CD4-positive, alpha-beta memory T cell (primary cell): ENCODE measurements at regions not wholly inside any gene's neighbourhood (a gene's known extent, or its start where the extent isn't known, plus 50 kb on each side); places are given as distances from the start of the nearest gene placed in this dataset.

Source experiments
- CTCF ChIA-PET: fragments of 350-600 bp; sonication (Branson Sonifier 250); formaldehyde crosslinking; loops from one replicate; lab custom pipeline; 2021; ENCODE audit warnings: inconsistent platforms; ENCODE audit not compliant: partially characterized antibody; lab: Charles Lee
- POLR2A ChIA-PET: fragments of 350-600 bp; sonication (Branson Sonifier 250); formaldehyde crosslinking; loops from one replicate; lab custom pipeline; 2021; ENCODE audit not compliant: partially characterized antibody; lab: Charles Lee
- DNase-seq, 5 donors: peaks; one replicate each; pipeline versions ENCODE4 v3.0.0 to v3.0.0-alpha.2; 2020 to 2022; ENCODE audit warnings: mixed read lengths in 1 of 5
- H3K27ac ChIP-seq: one replicate; pipeline ENCODE4 v1.7.0; 2013; ENCODE audit warnings: low read depth, low read length
- H3K27me3 ChIP-seq: 2 replicates; pipeline ENCODE4 v1.7.0; 2013; ENCODE audit warnings: mild to moderate bottlenecking, low read length, moderate library complexity; ENCODE audit not compliant: insufficient read depth
- H3K36me3 ChIP-seq: 2 replicates; pipeline ENCODE4 v1.7.0; 2013; ENCODE audit warnings: mild to moderate bottlenecking, low read length, moderate library complexity; ENCODE audit not compliant: insufficient read depth
- H3K4me1 ChIP-seq: 2 replicates; pipeline ENCODE4 v1.7.0; 2013; ENCODE audit warnings: mild to moderate bottlenecking, low read length, moderate library complexity; ENCODE audit not compliant: insufficient read depth
- H3K4me3 ChIP-seq, 2 donors: one replicate each; pipeline ENCODE4 v1.7.0; 2013; ENCODE audit warnings: low read length in 2 of 2, mild to moderate bottlenecking in 1 of 2
- H3K9me3 ChIP-seq, 2 donors: one replicate each; pipeline ENCODE4 v1.7.0; 2013; ENCODE audit warnings: low read length in 2 of 2, control low read depth in 1 of 2; ENCODE audit not compliant: control insufficient read depth in 1 of 2
- H3K27ac Mint-ChIP-seq, 7 donors: one replicate each; pipeline ENCODE4 v1.8.0; 2020 to 2021; ENCODE audit warnings: mixed read lengths in 7 of 7, mild to moderate bottlenecking in 6 of 7, inconsistent platforms in 3 of 7, moderate library complexity in 3 of 7
- H3K27me3 Mint-ChIP-seq, 2 donors: one replicate each; pipeline ENCODE4 v1.8.0; 2020 to 2021; ENCODE audit warnings: mixed read lengths in 2 of 2
- H3K36me3 Mint-ChIP-seq, 2 donors: one replicate each; pipeline ENCODE4 v1.8.0; 2020 to 2021; ENCODE audit warnings: mixed read lengths in 2 of 2, inconsistent platforms in 1 of 2, mild to moderate bottlenecking in 1 of 2
- H3K4me1 Mint-ChIP-seq, 4 donors: one replicate each; pipeline ENCODE4 v1.8.0; 2020 to 2021; ENCODE audit warnings: mixed read lengths in 4 of 4, mild to moderate bottlenecking in 1 of 4
- H3K4me3 Mint-ChIP-seq, 8 donors: one replicate each; pipeline ENCODE4 v1.8.0; 2020 to 2021; ENCODE audit warnings: mixed read lengths in 8 of 8, mild to moderate bottlenecking in 7 of 8, moderate library complexity in 6 of 8, inconsistent platforms in 3 of 8
- H3K9me3 Mint-ChIP-seq, 8 donors: one replicate each; pipeline ENCODE4 v1.8.0; 2020 to 2021; ENCODE audit warnings: mixed read lengths in 8 of 8, mild to moderate bottlenecking in 5 of 8, inconsistent platforms in 3 of 8, moderate library complexity in 1 of 8
- intact Hi-C: fragments of 100-400 bp; cut with micrococcal nuclease; formaldehyde crosslinking; loops from one replicate; pipeline ENCODE4 v1.15.1; 2023

DNA sequence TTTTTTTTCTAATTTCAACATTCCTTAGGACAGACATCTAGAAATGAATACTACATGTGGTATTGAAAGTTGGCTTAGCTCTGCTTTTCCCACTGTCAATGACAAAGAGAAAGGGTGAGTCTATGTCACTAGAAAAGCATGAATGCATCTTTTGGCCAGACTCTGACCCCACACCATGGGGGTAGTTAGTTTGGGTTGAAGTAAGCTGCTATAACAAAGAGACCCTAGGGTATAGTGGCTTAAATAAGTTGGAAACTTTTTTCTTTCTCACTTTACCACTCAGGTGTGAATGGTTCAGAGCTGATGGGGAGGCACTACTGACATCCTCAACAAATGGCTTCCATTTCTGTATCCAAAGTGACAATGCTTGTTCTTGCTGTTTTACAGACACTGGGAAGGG, 161.5 kb downstream of the DLEU7 start:
- H3K9me3 ChIP-seq = no peaks in the 10 kb centered on the region
- intact Hi-C loops = no loop called here
- Mint-ChIP-seq H3K4me3 (no peak overlapping the region), H3K27ac (no peak overlapping the region), H3K36me3 (no peaks in the 10 kb centered on the region), H3K4me1 (peaks cover 6 to 21% (median 9%) of the 10 kb centered on the region in 4 donors), H3K27me3 (peaks cover 2 to 4% of the 10 kb centered on the region in 2 donors), H3K9me3 (no peaks in the 10 kb centered on the region)
- DNase-seq = no peak
- no peak overlapping the region for H3K27ac ChIP-seq
- H3K4me3 ChIP-seq = no peak overlapping the region
- no peaks in the 10 kb centered on the region for H3K27me3 ChIP-seq
- H3K36me3 ChIP-seq = no peaks in the 10 kb centered on the region
- ChIA-PET CTCF (no interaction called here), POLR2A (no interaction called here)
- H3K4me1 ChIP-seq = no peaks in the 10 kb centered on the region

DNA sequence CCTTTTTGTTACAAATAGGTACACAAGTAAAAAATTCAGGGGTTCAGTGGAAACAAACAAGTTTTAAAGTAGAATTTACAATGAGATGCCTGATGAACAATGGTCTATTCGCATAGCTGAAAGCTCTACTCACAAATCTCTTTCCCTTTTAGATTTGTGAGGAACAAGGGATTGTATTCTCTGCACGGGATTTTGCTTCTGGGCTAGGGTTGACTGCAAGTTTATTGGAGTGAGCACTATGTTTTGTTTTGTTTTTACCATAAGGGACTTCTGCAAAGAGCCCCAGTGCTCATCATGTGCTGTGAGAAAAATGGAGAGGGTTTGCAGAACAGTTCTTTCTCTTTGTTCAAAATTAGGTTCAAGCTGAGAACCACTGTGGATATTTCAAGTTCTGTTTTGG, 160.5 kb downstream of the DLEU7 start:
- no peak for DNase-seq

DNA sequence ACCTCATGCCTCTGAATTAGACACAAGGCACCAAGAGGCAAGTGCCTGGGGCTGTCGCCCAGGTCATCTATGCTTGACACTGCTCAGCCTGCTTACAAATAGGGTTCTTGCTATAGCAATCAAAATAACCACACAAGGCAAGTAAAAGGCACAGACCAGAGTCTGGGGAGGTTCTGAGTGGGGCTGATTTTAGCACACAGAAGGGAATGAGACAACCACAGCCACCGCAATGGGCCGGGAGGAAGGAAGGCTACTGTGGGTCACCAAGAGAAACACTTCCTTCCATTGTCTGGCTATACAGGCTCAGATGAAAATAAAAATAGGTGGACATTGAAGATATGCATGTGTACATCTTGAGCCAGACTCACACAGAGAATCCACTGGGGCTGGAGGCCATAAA, 159.1 kb downstream of the DLEU7 start:
- no peak for DNase-seq
- Mint-ChIP-seq H3K27me3 (peaks cover 2 to 4% of the 10 kb centered on the region in 2 donors), H3K9me3 (no peaks in the 10 kb centered on the region), H3K27ac (peak overlapping the region in 1 of 7 donors; percentile 58), H3K36me3 (no peaks in the 10 kb centered on the region), H3K4me3 (no peak overlapping the region), H3K4me1 (peaks cover 6 to 22% (median 11%) of the 10 kb centered on the region in 4 donors)
- ChIA-PET CTCF (no interaction called here), POLR2A (no interaction called here)
- Histone ChIP-seq H3K9me3 (no peaks in the 10 kb centered on the region), H3K27ac (no peak overlapping the region), H3K4me1 (no peaks in the 10 kb centered on the region), H3K27me3 (no peaks in the 10 kb centered on the region), H3K4me3 (no peak overlapping the region), H3K36me3 (no peaks in the 10 kb centered on the region)
- intact Hi-C loops = no loop called here

More for the DNA sequence above, 160.5 kb downstream of the DLEU7 start:
- Histone ChIP-seq H3K27me3 (no peaks in the 10 kb centered on the region), H3K4me1 (no peaks in the 10 kb centered on the region), H3K9me3 (no peaks in the 10 kb centered on the region), H3K27ac (no peak overlapping the region), H3K36me3 (no peaks in the 10 kb centered on the region), H3K4me3 (no peak overlapping the region)
- Mint-ChIP-seq H3K4me1 (peaks cover 6 to 22% (median 11%) of the 10 kb centered on the region in 4 donors), H3K27me3 (peaks cover 2 to 4% of the 10 kb centered on the region in 2 donors), H3K9me3 (no peaks in the 10 kb centered on the region), H3K27ac (no peak overlapping the region), H3K36me3 (no peaks in the 10 kb centered on the region), H3K4me3 (no peak overlapping the region)
- CTCF ChIA-PET = interaction anchor here (0.6 to 1.1 kb wide), 2 partner anchors 17 to 231 kb away, joined by 3 read pairs; no protein-coding TSS in a partner anchor
- intact Hi-C loops = no loop called here
- POLR2A ChIA-PET = no interaction called here

DNA sequence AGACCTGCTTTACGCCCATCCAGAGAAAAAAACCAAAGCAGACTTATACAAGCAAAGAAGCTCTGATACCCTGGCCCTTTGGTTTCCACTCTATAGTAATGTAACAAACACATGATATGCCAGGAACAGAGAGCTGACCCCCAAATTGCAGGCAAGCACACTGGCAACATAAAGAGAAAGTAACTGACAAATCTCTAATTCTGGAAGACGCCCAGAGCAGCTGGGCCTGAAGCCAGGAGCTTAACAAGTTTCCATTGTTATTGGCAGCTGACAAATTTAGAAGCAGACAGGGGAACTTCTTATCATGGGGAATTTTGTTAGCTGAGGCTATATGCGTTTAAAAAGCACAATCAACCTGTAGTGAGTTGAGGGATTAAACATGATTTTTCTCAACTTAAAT, 158.0 kb downstream of the DLEU7 start:
- no peaks in the 10 kb centered on the region for H3K4me1 ChIP-seq
- DNase-seq = no peak
- H3K27ac Mint-ChIP-seq = no peak overlapping the region
- H3K27me3 ChIP-seq = no peaks in the 10 kb centered on the region
- CTCF ChIA-PET = interaction anchor here (1.1 to 1.6 kb wide), 3 partner anchors 12 to 226 kb away, joined by 4 read pairs; no protein-coding TSS in a partner anchor
- no peaks in the 10 kb centered on the region for H3K9me3 Mint-ChIP-seq
- no peaks in the 10 kb centered on the region for H3K36me3 ChIP-seq
- POLR2A ChIA-PET = no interaction called here
- peaks cover 6 to 22% (median 11%) of the 10 kb centered on the region in 4 donors for H3K4me1 Mint-ChIP-seq
- H3K9me3 ChIP-seq = no peaks in the 10 kb centered on the region
- H3K27ac ChIP-seq = no peak overlapping the region
- no peak overlapping the region for H3K4me3 Mint-ChIP-seq
- H3K4me3 ChIP-seq = no peak overlapping the region
- H3K36me3 Mint-ChIP-seq = no peaks in the 10 kb centered on the region
- H3K27me3 Mint-ChIP-seq = peaks cover 2 to 4% of the 10 kb centered on the region in 2 donors
- intact Hi-C loops = no loop called here

DNA sequence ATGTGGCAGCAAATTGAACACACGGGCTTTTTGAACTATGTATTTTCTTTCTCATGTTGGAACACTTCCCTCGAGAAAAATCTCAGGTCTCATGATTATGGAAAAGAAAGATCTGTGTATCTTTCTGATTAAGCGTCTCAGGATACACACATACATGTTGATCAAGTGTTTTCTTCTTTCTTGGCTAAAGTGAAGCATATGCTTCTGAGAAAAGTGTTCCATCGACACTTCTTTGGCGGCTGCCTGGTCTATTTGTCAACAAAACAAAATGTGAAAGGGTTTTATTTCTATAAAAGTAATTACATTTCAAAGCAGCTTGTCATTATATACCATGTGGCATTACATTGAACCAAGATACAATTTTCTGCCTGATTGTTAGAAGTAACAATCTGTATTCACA, 157.5 kb downstream of the DLEU7 start:
- H3K27ac ChIP-seq = no peak overlapping the region
- CTCF ChIA-PET = interaction anchor here (1.1 to 1.6 kb wide), 3 partner anchors 12 to 226 kb away, joined by 4 read pairs; no protein-coding TSS in a partner anchor
- no peak overlapping the region for H3K4me3 Mint-ChIP-seq
- no peaks in the 10 kb centered on the region for H3K4me1 ChIP-seq
- peaks cover 0 to 4% of the 10 kb centered on the region in 2 donors for H3K27me3 Mint-ChIP-seq
- no peaks in the 10 kb centered on the region for H3K36me3 Mint-ChIP-seq
- no peak overlapping the region for H3K27ac Mint-ChIP-seq
- no peaks in the 10 kb centered on the region for H3K36me3 ChIP-seq
- POLR2A ChIA-PET = no interaction called here
- DNase-seq = no peak
- H3K4me1 Mint-ChIP-seq = peaks cover 6 to 22% (median 11%) of the 10 kb centered on the region in 4 donors
- H3K9me3 ChIP-seq = no peaks in the 10 kb centered on the region
- no peaks in the 10 kb centered on the region for H3K9me3 Mint-ChIP-seq
- H3K27me3 ChIP-seq = no peaks in the 10 kb centered on the region
- intact Hi-C loops = no loop called here
- no peak overlapping the region for H3K4me3 ChIP-seq

DNA sequence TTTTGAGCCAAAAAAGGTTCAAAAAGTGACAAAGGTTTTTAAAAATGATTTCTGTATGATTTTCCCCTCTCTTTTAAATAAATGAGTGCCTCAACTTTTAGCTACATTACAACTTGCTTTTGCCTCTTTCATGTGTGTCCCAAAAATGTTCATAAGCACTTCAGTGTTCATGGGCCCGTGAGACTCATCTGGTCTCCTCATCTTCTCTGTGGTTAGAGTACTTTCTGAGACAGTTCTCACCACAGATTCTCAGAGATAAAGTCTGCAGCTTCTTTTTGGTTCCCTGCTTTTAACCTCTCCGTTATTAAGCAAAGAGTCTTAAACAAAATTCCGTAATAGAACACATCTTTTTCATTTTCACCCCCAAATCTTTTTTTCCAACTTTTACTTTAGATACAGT, 156.9 kb downstream of the DLEU7 start:
- Mint-ChIP-seq H3K27ac (peak overlapping the region in 3 of 7 donors; percentile 1 to 78 (median 8)), H3K4me3 (peak overlapping the region in 1 of 8 donors; percentile 51), H3K4me1 (peaks cover 6 to 22% (median 11%) of the 10 kb centered on the region in 4 donors), H3K36me3 (no peaks in the 10 kb centered on the region), H3K9me3 (no peaks in the 10 kb centered on the region), H3K27me3 (peaks cover 0 to 4% of the 10 kb centered on the region in 2 donors)
- intact Hi-C loops = no loop called here
- ChIA-PET CTCF (interaction anchor here (1.4 to 1.6 kb wide), 2 partner anchors 13 to 225 kb away, joined by 4 read pairs; no protein-coding TSS in a partner anchor), POLR2A (no interaction called here)
- DNase-seq = peak in 3 of 5 donors; percentile 2 to 7 (median 5)
- Histone ChIP-seq H3K27me3 (no peaks in the 10 kb centered on the region), H3K4me3 (no peak overlapping the region), H3K27ac (no peak overlapping the region), H3K9me3 (no peaks in the 10 kb centered on the region), H3K4me1 (no peaks in the 10 kb centered on the region), H3K36me3 (no peaks in the 10 kb centered on the region)

DNA sequence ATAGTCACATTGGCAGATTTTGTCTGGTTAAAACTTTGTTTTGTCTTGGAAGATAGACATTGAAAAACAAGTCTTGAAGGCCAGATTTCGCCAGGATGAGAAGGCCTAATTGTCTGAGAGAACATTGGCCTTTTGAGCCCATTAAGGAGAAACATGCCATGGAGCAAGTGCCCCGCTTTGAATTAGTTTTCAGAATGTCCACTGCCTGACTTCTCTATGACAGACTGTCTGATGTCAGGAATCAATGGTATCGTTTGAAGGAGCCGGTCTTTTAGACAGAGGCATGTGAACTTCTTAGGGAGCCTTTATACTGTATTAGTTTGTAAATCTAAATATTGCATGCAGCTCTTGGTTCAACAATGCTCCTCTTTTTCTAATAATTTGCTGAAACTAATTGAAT, 155.9 kb downstream of the DLEU7 start:
- no peaks in the 10 kb centered on the region for H3K36me3 Mint-ChIP-seq
- no peak for DNase-seq
- peaks cover 0 to 4% of the 10 kb centered on the region in 2 donors for H3K27me3 Mint-ChIP-seq
- H3K27ac Mint-ChIP-seq = no peak overlapping the region
- no peak overlapping the region for H3K4me3 Mint-ChIP-seq
- H3K9me3 Mint-ChIP-seq = no peaks in the 10 kb centered on the region
- Histone ChIP-seq H3K27me3 (no peaks in the 10 kb centered on the region), H3K4me3 (no peak overlapping the region), H3K9me3 (no peaks in the 10 kb centered on the region), H3K36me3 (no peaks in the 10 kb centered on the region), H3K4me1 (no peaks in the 10 kb centered on the region), H3K27ac (no peak overlapping the region)
- POLR2A ChIA-PET = no interaction called here
- intact Hi-C loops = no loop called here
- peaks cover 6 to 22% (median 11%) of the 10 kb centered on the region in 4 donors for H3K4me1 Mint-ChIP-seq
- CTCF ChIA-PET = interaction anchor here (1.0 kb wide), 1 partner anchor 11 kb away, joined by 3 read pairs; no protein-coding TSS in a partner anchor
